Psoas muscle (tissue), 7 donors: ENCODE measurements at regions not wholly inside any gene's neighbourhood (a gene's known extent, or its start where the extent isn't known, plus 50 kb on each side); places are given as distances from the start of the nearest gene placed in this dataset.

ENCODE experiments used
- ATAC-seq, 4 donors: fragments of 200-7000 bp; cut with Tn5 transposase; one replicate each; pipeline ENCODE4 v1.9.1; 2020; ENCODE audit warnings: moderate library complexity in 3 of 4, mild to moderate bottlenecking in 2 of 4
- DNase-seq, 2 donors: peaks; one replicate each; pipeline ENCODE4 v3.0.0-alpha.2; 2020
- H3K27ac ChIP-seq: fragments of 200-600 bp; one replicate; pipeline ENCODE4 v1.8.0; 2022
- H3K27me3 ChIP-seq, 3 donors: fragments of 200-600 bp in 1 of 3; one replicate each; pipeline versions ENCODE4 v1.6.1 to v1.8.0; 2013 to 2022; ENCODE audit warnings: low read length in 2 of 3, mild to moderate bottlenecking in 2 of 3, moderate library complexity in 1 of 3; ENCODE audit not compliant: insufficient read depth in 3 of 3
- H3K36me3 ChIP-seq, 2 donors: fragments of 200-600 bp in 1 of 2; one replicate each; pipeline versions ENCODE4 v1.6.1 to v1.8.0; 2013 to 2022; ENCODE audit warnings: low read depth in 1 of 2, mild to moderate bottlenecking in 1 of 2, moderate library complexity in 1 of 2; ENCODE audit not compliant: insufficient read depth in 1 of 2
- H3K4me1 ChIP-seq: fragments of 200-600 bp; one replicate; pipeline ENCODE4 v1.8.0; 2022
- H3K4me3 ChIP-seq: fragments of 200-600 bp; one replicate; pipeline ENCODE4 v1.8.0; 2022; ENCODE audit warnings: mild to moderate bottlenecking
- H3K9me3 ChIP-seq: fragments of 200-600 bp; one replicate; pipeline ENCODE4 v1.8.0; 2022
- CTCF ChIP-seq: fragments of 200-600 bp; IDR thresholded peaks from one replicate; pipeline ENCODE4 v1.8.0; 2022; ENCODE audit warnings: antibody characterized with exemption
- WGBS, 3 donors: extraction: QIAGEN DNeasy Blood & Tissue Kit; methylation state at CpG; one replicate each; pipeline versions ENCODE4 v1.1.6 to v1.1.7; 2013; 5-methylcytosine and 5-hydroxymethylcytosine counted together
- intact Hi-C, 2 donors: fragments of 100-400 bp; cut with DNase I; formaldehyde crosslinking; loops; one replicate each; pipeline versions ENCODE4 v1.11.0 to v1.14.2; 2022
- donor health status: healthy with polysubstance abuse.
- donor health status: DM: no; HTN: no; CAD: no; lungs with moderate emphysema.
- donor health status: Bipolar disorder and iron deficiency.
- donor health status: healthy.
- donor health status: DM: yes; HTN: yes; CAD: no.
- donor health status: DM: no; HTN: no; CAD: no.
- donor health status: DM: yes; HTN: yes; CAD: no.

GRCh38 chr15:56786966-56787365, 53.7 kb upstream of the ZNF280D start:
- H3K4me1 ChIP-seq = no peaks in the 10 kb centered on the region
- intact Hi-C loops = no loop called here
- peaks cover 13% of the 10 kb centered on the region for H3K9me3 ChIP-seq
- TF ChIP-seq CTCF = no peak
- DNase-seq (no peak), ATAC-seq (no peak)
- 77 to 92% (median 79%) methylated on average over 5 of the region's 5 CpGs for WGBS, 3 donors
- H3K27ac ChIP-seq = no peak overlapping the region
- no peaks in the 10 kb centered on the region for H3K36me3 ChIP-seq
- no peaks in the 10 kb centered on the region for H3K27me3 ChIP-seq
- no peak overlapping the region for H3K4me3 ChIP-seq

GRCh38 chr15:56783857-56784661, 50.8 kb upstream of the ZNF280D start:
- TF ChIP-seq CTCF = no peak
- Histone ChIP-seq H3K36me3 (no peaks in the 10 kb centered on the region), H3K27me3 (no peaks in the 10 kb centered on the region), H3K27ac (no peak overlapping the region), H3K9me3 (peaks cover 7% of the 10 kb centered on the region), H3K4me1 (no peaks in the 10 kb centered on the region), H3K4me3 (no peak overlapping the region)
- no peak for DNase-seq
- ATAC-seq = no peak
- 93 to 95% (median 95%) methylated on average over 5 of the region's 5 CpGs for WGBS, 3 donors
- intact Hi-C loops = no loop called here

- no peak for DNase-seq
Measured at GRCh38 chr15:56783156-56783856, 50.0 kb upstream of the ZNF280D start.

More at GRCh38 chr15:56783156-56783856, 50.0 kb upstream of the ZNF280D start:
- intact Hi-C loops = no loop called here
- Histone ChIP-seq H3K36me3 (no peaks in the 10 kb centered on the region), H3K27me3 (no peaks in the 10 kb centered on the region), H3K9me3 (peaks cover 1% of the 10 kb centered on the region), H3K4me3 (no peak overlapping the region), H3K27ac (no peak overlapping the region), H3K4me1 (no peaks in the 10 kb centered on the region)
- no peak for ATAC-seq
- whole genome bisulfite sequencing, 3 donors = 92 to 93% (median 92%) methylated on average over 7 of the region's 7 CpGs
- TF ChIP-seq CTCF = no peak
